HG03432 (cell line): ENCODE measurements at regions not wholly inside any gene's neighbourhood (a gene's known extent, or its start where the extent isn't known, plus 50 kb on each side); places are given as distances from the start of the nearest gene placed in this dataset.
A peak's percentile ranks its signal among the peaks of the same experiment; 100 is the strongest.
"Not testable (repeated sequence)": the region's sequence is repeated elsewhere in the genome, so short reads cannot be mapped to it uniquely, and the experiment has no call there.

Experiments
- ATAC-seq: cut with Tn5 transposase; IDR thresholded peaks from one replicate; pipeline ENCODE4 v1.9.1; 2021; ENCODE audit warnings: mild to moderate bottlenecking, moderate library complexity; ENCODE audit not compliant: unreplicated experiment

DNA sequence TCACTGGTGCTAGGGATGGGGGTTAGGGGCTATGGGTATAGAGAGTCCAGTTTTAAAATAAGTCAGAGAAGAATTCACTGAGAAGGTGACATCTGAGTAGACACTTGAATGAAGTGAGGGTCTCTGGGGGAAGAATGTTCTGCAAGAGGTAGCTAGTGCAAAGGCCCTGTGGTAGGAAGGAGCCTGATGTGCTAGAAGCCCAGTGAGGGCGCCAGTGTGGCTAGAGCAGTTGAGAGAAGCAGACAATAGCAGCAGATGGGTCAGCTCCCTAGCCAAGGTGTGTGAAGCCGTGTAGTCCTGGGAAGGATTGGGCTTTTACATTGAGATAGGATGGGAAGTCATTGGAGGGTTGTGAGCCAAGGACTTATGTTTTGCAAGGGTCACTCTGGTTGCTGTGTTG lies 105.8 kb upstream of the PELI1 start:
- ATAC-seq, result no peak

DNA sequence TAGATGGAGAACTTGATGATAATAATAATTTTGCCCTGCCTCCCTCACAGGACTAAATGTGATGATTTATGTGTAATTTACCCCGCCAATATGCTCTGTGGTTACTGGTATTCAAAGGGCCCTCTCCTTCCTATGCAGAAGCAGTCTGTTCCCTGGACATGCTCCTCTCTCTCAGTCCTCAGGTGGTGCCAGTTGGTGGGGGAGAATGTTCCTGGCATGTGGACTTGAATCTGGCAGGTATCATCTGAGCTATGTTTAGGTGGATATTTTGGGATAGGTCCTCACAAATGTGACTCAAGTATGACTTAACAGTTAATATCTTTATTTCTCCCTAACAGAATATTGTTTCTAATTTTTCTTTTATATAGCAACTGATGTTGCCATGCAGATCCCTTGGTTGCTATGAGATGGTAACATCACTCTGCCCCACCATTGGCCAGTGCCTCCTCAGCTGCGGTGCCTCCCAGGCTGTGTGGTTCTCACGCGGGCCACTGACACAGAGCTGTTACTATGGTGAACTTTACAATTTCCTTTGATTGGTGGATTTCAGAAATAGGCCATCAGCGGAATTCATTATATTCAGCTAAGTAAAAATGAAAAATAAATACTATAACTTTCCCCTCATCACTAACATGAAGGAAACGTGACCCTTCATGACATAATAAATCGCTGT lies 106.7 kb upstream of the PELI1 start:
- no peak for ATAC-seq

DNA sequence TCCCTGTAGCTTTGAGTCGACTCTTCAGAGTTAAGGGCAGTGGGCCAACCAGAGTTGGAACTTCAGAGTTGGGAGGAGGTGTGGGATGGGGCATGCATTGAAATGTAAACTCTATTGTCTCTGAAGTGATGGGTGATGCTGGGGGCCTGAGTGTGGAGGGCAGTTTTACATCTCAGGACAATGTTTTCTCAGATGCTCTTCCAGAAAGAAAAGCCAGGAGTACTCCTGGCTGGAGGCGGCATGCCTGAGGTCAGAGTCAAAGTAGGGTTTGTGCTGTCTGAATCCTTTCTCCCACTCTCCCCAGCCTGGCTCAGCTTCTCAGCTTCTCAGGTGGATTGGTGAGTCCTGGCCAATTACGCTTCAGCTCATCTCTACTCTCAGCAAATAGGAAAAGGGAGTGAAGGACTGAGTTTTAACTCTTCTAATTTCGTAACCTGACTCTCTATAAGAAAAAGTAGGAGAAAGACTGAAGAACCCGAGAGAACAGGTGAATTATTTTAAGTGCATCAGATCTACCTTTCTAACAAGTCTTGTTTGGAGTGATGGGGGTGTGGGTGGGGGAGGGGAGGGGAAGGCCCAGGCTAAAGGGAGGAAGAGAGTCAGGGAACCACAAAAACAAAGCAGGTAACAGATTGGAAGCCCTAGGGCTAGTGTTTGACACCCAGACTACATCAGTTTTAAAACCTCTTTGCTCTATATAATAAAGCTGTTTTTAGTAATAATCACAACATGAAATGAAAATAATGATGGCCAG lies 107.5 kb upstream of the PELI1 start:
- ATAC-seq, result no peak

DNA sequence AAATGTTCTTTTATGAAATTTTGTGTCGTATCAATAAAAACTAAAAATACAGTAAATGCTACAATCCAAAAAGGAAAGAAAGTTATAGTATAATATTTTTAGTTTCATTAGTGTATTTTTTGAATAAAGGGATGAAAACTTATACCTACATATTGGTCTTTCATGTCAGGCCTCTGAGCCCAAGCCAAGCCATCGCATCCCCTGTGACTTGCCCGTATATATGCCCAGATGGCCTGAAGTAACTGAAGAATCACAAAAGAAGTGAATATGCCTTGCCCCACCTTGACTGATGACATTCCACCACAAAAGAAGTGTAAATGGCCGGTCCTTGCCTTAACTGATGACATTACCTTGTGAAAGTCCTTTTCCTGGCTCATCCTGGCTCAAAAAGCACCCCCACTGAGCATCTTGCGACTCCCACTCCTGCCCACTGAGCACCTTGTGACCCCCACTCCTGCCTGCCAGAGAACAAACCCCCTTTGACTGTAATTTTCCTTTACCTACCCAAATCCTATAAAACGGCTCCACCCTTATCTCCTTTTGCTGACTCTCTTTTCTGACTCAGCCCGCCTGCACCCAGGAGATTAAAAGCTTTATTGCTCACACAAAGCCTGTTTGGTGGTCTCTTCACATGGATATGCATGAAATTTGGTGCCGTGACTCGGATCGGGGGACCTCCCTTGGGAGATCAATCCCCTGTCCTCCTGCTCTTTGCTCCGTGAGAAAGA lies 108.2 kb upstream of the PELI1 start:
- ATAC-seq, result not testable (repeated sequence)

DNA sequence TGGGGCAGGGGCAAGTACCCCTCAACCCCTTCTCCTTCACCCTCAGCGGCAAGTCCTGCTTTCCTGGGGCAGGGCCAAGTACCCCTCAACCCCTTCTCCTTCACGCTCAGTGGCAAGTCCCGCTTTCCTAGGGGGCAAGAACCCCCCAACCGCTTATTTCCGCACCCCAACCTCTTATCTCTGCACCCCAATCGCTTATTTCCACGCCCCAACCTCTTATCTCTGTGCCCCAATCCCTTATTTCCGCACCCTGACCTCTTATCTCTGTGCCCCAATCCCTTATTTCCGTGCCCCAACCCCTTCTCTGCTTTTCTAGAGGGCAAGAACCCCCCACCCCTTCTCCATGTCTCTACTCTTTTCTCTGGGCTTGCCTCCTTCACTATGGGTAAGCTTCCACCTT lies 109.2 kb upstream of the PELI1 start:
- ATAC-seq, result not testable (repeated sequence)

DNA sequence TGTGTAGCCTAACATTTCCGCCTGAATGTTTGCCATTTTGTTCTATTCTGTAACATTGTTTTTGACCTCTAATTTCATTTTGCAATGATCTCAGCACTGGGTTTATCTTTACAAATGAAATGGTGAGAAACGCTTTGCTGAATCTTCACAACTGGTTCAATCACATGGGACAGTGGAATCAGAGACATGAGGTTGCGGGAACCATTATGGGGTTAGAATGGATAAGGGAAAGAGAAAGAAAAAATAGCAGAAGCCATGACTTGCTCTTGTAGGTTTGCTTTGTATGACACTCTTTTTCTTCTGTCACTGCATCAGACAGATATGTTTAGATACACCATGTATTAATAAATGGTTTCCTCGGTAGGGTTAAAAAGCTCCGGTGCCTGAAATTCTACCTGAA lies 114.3 kb upstream of the PELI1 start:
- ATAC-seq, result no peak

DNA sequence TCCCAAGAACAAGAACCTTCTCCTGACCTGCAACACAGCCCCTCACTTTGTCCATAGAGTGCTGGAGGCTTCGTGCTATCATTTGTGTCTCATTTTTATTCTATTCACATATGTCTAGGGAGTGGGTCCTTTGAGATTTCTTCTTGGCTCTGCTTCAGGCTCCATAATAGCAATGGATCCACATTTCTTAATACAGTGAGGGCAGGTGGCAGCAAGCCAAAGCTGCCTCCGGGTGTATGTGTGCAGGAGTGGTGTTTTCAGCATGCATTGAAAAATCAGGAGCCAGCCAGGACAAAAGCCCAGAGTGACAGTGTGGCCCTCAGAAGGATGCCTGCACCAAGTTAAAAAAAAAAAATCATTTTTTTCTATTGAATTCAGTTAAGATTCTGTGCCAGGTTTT lies 115.1 kb upstream of the PELI1 start:
- ATAC-seq, result no peak

DNA sequence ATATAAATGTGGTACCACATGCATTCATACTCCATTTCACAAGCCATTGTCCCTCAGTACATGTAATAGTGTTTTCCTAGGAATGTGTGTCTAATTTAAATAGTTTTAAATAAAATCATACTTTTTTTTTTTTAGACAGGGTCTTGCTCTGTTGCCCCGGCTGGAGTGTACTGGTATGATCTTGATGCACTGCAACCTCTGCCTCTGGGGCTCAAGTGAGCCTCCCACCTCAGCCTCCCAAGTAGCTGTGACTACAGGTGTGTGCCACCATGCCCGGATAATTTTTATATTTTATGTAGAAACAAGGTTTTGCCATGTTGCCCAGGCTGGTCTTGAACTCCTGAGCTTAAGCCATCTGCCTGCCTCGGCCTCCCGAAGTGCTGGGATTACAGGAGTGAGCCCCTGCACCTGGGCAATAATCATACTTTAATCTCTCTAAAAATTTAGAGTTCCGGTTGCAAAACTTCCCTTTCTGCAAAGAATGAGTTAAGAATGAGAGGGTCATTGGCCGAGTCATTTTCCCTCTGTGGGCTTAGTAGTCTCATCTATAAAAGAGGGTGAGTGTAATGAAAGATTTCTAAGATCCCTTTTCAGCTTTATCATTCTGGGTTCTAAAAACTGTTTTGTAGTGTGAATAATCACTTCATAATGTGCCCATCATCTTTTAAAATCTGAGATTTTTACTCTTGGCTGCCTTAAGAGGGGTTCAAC lies 116.0 kb upstream of the PELI1 start:
- no peak for ATAC-seq

DNA sequence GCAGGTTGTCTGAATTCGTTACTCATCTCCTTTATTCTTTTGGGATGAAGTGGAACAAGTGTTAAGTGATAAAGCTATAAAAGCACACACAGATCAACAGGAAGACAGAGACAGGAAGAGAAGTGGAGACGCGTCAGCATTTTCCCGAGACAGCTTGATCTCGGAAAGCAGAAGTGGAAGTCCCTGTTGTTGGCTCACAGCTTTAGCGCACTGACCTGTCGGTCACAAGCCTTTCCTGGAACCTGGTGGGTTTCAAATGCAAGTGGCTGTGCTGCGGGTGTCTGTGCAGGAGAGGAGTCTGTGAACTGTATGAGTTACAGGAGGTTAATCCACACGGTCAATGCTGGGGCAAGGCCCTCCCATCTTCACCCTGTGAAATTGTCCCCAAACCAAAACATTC lies 116.6 kb upstream of the PELI1 start:
- ATAC-seq, result peak; percentile 95

DNA sequence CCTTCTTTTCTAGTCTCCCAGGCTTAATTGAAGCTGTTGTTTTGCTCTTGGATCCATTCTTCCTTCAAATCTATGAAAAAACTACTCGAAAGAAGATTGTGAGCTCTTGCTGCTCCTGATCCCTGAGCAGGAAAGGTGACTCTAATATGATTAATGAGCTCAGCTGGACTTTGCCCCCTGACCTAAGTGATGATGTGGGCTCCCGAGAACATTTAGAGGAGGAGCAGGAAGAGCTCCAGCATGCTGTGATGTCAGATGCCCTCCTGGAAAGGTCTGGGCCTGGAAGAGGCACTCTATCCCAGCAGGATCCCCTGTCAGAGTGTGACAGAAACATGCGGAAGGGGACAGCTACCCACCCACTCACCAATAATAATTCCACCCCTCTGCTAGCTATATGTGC lies 117.9 kb upstream of the PELI1 start:
- no peak for ATAC-seq

DNA sequence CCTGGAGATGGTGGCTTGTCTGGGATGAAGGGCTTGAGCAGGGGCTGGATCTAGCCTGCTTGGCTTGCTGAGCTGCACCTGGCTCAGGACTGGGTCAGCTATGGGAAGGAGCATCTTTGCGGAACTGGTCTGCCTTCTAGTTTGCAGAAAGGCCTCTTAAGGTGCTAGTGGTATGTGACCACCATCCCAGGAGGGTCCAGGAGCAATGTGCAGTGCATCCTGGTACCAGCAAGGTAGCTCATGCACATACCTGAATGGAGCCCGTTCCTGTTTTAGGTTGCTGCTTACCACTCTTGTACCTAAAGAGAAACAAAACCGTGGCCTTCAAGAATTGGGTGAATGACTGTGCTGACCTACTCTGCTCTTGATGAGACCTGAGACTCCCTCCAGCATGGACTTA lies 118.6 kb upstream of the PELI1 start:
- ATAC-seq, result no peak

DNA sequence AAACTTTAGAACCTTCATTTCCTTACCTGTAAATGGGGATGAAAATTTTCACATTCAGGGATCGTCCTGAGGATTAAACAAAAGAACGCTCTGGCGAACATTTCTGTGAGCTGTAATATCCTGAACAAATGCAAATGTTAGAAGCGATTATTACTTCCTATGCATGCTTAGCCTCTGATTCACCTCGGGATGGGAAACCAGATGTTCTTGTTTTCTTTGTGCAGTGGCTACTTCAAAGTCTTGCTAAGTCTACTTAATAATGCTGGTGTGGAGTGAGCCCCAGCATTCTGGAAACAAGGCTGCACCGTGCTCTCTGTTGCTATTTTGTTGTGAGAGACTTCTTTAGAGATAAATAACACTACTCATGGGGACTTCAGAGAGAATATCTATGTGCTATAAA lies 119.1 kb upstream of the PELI1 start:
- ATAC-seq, result no peak

DNA sequence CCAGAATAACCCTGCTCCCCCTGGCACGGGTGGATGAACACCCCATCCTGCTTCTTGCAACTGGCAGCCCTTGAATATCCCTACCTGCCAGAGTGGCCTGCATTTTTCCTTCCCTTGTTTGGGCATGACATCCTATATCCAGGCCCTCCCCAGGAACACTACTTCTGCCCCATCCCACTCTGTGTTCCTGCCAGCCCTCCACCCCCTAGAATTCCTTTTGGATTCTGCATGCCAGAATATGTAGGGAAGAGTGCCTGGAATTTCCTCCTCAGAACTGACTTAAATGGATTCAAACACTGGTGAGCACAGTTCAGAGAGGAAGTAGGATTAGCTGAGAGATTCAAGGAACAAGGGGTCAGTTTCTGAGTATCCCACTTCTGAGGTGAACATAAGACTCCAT lies 123.5 kb upstream of the PELI1 start:
- ATAC-seq, result no peak

DNA sequence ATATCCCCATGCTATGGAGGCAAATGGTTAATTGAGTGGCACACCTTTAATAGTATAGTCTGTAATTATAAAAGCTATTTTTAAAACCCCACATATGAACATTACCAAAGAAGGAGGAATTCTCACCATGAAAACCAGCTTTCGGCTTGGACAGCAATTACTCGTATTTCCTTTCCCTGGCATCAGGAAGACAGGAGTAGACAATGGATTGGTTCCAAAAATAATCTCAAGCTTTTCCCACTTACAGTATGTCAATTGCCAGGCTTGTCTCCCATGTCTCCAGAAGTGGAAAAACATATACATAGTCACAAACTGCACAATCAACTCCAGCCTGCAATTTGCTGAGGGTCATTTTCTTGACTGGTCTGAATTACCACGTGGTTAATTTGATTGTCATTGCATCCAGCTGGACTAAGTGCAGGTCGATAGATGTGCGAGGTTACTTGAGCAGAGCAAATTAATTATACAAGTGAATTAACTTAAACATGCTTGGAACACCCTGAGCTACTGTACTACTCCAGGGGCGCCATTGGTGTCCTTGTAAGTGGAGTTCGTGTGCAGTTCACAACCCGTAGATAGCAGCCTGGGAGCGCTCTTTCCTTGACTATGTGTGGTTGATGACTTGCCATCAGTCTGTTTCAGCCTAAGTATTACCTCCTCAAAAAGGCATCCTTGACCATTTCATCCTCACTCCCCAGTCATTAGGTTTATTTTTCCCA lies 124.3 kb upstream of the PELI1 start:
- no peak for ATAC-seq

DNA sequence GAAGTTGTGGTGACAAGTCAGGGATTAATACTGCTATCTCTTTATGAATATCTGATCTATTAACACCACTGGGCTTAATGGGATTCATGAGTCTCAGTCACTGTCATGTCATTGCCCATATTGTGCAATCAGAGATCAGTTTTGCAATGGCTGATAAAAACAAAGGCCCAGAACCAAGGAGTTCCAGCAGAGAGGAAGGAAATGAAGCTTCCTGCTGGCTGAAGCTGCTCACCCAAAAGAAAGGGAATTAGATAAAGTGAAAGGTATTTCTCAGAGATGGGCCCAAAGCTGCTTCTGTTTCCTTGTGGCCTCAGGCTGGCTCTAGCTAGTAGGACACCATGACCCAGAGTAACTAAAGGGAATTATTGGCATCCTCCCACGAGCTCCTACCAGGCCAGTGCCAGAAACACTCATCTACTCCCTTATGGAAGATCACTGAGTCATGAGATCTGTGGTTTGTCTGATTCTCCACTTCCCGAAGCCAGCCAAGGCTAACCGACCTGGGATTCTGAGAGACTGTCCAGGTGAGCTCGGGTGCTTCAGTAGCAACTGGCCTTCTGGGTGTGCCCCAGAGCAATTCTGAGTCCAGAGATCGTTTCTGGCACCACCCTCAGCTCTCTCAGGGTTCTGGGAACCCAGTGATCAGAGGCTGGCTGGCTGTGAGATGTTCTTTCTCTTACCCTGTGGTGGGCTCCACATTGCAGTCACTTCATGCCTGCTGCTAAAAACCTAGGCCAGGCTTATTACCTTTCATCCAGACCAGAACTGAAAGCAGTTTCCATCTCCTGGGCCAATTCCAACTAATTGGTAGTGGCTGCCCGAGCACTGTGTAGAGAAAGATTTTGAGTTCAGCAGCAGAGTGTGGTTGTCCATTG lies 129.5 kb upstream of the PELI1 start:
- ATAC-seq, result no peak

DNA sequence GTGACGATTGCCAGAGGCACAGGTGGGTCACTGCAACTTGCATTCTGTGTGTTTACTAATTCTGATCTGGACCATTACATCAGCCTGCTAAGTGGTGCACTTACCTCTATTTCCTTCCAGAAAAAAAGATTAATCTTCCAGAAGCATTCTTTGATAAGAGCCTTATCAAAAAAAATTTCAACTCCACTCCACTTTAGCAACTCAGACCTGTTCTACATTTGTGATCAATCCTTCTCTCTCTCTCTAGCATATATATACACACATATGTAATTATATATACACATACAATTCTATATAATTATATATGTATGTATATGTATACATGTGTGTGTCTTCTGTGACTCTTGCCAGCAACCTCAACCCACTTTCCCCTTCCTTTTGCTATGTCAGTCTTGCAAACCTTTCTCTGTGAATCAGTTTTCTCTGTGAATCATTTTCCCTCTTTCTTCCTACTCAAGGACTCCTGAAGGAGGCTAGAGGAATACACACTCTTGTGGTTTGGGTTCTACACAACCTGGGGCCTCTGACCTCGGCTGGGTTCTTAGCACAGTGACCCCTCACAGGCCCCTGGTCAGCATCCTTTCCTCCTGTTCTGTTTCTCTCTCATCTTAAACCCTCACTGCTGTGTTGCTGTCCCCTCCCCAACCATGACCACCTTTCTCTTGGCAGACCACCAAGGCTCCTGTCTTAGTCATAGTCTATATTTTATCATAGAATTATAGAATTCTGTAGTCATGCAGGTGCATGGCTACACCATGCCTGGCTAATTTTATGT lies 130.4 kb upstream of the PELI1 start:
- ATAC-seq, result no peak

DNA sequence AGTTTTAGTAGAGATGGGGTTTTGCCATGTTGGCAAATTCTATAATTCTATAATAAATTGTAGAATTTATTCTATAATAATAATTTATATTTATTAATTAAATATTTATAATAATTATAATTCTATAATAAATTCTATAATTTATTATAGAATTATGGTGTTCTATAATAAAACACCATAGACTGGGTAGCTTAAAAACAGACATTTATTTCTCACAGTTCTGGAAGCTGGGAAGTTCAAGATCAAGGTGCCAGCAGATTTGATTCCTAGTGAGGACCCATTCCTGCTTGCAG lies 130.9 kb upstream of the PELI1 start:
- ATAC-seq, result no peak

DNA sequence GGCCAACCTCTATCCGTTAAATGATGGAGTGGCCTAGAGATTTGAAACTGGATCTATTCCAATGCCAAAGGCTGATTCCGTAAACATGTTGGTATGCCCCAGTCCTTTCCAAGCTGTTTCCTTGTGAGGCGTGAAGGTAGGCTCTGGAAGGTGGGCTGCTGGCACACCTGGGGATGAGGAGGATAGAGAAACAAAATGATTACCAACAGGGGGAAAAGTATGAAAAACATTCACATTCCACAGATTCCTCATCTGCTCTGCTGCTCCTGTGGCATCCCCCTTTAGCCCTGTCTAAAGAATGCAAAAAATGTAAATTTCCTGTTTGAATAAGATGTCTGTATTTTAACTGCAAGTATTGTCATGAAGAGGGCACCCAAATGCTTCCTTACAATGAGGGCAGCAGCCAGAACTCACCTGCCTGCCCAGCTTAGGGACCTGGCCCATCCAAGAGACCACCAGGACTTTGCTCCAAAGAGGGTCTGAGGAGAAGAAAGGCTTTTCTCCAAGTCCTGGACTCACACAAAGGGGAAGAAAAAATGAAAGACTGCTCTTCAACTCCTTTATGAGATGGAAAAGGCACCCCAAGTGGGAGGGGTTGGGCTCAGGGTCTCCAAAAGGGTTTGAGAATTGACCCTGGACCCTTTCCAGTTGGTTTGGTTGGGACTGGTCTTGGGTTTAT lies 132.3 kb upstream of the PELI1 start:
- no peak for ATAC-seq
